ENCODE measurements at regions not wholly inside any gene's neighbourhood (a gene's known extent, or its start where the extent isn't known, plus 50 kb on each side); places are given as distances from the start of the nearest gene placed in this dataset.
"Not testable (repeated sequence)": the region's sequence is repeated elsewhere in the genome, so short reads cannot be mapped to it uniquely, and the experiment has no call there.

DNA sequence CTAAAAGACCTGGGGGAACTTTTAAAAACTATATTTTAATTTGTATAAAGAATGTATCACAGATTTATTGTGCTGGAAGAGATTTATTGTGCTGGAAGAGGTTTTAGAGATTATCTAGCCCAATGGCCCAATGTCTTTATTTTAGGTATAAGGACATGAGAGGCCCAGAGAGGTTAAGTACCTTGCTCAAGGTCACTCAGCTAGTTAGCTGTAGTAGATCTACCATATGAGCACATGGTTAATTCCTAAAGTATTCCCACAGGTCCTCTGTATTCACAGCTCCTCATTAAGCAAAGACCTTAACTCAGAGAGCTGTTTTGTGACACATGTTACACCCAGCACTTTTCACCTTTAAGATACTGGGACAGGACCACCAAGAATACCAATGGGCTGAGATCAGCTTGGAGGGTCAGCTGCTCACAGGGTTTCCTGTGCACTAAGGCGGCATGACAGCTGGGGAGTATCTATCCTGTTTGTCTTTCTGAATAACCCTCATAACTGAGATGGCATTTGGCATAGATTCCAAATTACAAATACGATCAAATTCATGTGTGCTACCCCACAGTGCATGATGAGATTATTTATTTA is 143.1 kb upstream of the TBL1XR1 start:
- DNase-seq = no peak

DNA sequence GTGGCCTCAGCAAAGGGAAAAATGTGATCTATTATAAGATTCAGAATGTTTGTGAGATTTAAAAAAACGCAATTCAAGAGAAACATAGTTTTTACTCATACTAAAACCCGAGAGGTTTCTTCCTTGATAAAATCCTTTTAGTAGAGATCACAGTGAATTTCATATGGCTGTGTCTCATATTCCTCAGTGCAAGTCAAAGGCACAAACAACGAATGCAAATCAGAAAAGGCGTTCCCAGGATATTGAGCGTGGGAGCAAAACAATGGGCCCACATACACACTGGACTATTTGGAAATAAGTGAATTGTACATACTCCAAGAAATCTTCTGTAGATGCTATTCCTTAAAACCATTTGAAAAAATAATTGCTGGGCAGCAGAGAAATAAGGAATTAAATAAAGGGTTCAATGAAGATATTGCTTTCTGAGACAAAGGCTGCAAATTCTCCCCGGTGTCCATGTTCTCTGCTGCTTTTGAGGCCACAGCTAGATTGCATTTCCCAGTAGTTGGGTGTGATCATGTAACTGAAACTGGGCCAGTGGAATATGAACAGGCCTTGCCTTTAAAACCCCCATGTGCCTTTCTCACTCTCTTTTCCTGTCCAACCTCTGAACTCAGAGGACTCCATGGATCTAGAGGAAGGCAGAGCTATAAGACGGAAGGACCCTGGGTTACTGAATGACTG is 144.6 kb upstream of the TBL1XR1 start:
- DNase-seq = no peak

DNA sequence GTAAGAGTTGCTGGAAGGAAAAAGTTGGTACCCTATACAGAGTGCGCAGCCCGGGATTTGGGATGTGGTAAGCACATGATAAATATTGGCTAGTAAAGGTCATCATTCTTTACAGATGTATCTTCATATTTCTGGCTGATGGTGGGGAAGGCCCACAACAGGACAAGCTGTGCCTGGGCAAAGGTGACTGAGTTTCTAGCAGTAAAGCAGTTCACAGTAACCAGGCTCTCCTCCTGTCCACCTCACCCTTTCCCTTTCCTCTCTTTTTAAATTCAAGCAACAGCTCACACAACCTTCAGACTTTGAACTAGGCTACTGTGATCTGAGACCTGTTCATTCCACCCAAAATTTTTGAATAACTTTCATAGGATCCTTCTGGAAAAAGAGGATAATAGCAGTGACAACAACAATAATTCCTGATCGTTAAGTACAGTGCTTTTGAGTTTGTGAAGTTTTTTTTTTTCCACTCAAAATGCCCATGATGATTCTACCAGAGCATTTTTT is 145.9 kb upstream of the TBL1XR1 start:
- DNase-seq = no peak

DNA sequence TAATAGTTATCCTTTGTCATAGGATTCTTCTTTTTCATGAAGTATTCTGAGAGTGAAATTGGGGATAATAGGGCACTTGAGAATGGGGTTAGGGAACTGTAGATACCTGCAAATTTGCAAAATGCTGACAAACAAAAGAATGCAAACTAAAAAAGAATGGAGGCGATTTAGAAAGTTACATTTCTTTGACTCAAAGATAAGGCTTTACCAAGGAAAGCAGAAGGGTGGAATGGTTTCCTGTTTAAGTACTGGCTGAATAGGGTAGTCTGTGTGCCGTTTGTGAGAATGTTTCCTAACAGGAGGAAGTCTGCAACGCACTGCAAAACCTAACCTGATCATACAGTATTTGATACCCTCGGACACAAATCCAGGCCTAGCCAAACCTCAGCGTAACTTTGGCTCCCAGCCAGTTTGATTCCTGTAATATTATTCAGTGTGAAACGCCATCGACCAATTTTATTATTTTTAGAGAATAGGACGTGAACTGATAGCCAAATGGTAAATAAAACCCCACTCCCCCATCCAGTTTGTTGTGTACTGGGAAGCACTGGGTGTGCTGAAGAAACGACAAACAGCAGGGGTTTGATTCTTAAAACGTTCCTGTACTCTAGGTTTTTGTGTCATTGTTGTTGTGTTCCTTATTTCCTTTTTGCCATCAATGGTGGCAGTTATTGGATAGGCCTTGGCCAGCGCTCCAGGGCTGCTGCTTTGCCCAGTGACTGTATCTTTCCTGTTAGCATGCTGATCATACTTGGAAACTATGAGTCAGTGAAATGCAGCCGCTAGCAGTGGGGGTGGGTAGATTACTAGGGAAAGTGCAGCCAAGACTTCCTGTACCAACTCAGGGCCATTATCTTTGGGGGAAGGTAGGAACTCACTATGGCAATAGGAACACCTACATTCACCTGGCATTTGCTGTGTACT is 148.0 kb upstream of the TBL1XR1 start:
- peak; percentile 76 for DNase-seq

DNA sequence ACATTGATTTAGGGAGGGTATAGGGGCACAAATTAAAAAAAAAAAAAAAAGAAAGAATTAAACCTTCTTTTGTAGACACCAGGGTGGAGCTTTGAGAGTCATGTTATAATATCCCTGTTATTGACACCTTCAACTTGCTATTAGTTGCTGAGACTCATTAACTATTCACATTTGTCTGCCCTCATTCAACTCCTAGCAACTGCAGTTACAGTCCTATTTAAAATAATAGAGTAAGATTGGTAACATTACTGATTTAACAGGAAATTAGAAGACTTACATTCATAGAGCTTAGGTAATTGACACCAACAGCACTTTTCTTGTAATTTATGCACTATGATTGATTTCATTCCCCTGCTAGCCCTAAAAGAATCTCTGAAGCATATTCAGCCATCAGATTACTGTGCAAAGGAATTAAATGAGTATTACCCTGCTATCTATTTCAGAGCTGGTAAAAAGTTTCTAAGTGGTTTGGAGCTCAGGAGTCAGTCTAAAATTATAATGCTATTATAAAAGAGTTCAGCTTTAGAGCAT is 148.8 kb upstream of the TBL1XR1 start:
- DNase-seq = no peak

DNA sequence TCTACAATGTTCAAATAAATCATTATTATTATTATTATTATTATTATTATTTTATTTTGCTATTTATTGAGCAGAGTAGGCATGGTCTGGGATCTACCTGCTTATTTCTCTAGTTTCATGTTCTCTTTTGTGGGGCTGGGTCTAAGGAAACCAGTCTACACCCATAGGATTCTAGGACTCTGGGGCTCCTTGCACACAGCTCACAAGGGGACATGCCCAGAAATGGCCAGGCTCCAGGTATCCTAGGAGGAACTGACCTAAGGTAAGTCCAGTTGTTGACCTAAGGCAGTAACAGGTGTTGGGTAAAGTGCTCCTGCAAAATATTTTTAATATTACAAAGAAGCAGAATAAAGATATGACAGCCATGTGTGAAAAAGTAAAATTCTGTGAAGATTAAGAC is 149.6 kb upstream of the TBL1XR1 start:
- no peak for DNase-seq

DNA sequence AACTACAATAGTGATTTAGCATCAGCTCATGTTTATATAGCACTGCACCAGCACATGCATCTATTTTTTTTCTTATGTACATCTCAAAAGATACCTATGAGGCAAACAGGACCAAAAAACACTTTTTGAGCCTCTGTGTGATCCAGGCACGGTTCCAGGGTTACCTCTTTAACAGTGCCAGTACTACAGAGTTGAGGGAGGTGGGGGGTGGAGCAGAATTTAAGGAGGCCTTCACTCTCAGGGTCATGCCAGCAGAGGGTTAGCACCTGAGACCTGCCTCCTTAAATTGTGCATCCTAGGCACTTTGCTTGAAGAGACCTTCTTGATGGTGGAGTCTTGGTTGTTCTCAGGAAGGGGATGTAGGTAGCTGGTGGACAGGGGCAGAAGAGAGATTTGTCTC is 150.3 kb upstream of the TBL1XR1 start:
- no peak for DNase-seq

DNA sequence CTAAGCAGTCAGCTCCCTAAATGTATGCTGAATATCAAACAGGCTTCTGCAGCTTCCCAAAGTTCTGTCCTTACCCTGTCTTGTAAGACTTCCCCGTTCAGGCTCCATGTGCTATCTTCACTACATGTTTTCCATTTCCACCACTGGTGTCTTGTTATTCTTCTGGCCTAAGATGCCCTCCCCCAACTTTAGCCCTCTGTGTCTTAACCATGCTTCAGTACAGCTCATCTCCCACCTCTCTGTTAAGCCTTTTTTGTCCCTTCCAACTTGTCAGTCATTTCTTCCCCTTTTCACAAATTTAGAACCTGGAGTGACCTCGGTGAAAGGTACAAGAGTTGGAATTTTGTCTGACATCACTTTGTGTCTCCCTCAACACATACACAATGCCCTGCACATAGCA is 151.7 kb upstream of the TBL1XR1 start:
- no peak for DNase-seq

DNA sequence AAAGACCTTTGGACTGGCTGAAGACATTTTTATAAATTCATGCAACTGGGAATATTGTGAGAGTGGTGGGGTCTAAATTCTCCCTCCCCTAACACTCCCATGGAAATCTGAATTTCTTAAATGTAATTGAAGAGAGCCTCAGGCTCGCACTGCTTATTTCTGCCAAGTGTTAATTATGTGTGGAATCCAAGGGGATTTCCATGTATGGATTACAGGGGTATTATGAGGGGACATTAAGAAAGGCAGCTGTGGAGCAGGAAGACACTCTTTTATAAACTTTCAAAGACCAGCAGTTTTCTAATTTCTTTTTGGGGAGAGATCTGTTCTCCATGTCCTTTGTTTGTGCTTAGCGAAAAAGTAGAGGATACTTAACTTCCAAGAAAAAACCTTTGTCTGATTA is 152.1 kb upstream of the TBL1XR1 start:
- DNase-seq = no peak

DNA sequence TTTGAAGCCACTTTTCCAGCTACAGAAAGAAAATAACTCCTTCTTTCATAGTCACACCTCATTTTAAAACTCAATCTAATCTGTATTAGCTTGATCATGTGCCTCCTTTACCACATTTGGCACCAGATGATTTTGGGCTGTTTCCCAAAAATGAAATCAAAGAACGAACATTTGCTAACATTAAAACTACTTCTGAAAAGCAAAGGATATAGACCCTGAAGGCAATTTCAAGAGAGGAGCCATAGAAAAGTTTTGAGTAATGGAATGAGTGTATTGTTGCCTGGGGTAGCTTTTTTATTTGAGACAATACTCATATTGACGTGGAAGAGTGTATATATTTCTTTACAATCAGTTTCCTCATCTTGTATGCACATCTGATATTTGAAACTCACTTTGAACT is 152.8 kb upstream of the TBL1XR1 start:
- no peak for DNase-seq

DNA sequence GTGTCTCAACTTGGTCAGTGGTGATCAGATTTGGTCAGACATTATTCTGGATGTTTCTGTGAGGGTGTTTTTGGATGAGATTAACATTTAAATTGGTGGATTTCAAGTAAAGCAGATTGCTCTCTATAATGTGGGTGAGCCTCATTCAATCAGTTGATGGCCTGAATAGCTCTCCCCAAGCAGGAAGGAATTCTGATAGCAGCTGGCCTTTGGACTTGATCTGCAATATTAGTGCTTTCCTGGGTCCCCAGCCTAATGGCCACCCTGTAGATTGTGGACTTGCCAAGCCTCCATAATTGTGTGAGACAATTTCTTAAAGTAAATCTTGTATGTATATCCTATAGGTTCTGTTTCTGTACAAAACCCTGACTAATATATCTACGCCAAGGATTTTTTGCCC is 153.9 kb upstream of the TBL1XR1 start:
- no peak for DNase-seq

DNA sequence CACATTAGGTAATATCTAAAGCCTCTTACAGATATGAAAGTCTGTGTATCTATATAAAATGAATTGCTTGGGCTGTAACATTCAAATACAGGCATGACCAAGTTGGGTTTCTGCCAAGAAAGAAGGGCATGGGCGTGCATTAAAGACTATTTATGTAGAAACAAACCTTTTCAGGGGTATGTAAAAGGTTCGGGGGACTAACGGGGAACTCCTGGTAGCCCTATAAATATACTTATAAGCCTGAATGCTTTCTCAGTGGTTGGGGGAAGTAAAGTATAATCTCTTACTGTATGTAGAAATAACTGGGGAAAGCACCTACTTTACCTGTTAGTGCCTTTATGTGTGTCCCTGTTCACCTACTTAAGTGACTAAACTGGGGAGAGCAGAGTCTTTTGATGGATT is 154.5 kb upstream of the TBL1XR1 start:
- no peak for DNase-seq

DNA sequence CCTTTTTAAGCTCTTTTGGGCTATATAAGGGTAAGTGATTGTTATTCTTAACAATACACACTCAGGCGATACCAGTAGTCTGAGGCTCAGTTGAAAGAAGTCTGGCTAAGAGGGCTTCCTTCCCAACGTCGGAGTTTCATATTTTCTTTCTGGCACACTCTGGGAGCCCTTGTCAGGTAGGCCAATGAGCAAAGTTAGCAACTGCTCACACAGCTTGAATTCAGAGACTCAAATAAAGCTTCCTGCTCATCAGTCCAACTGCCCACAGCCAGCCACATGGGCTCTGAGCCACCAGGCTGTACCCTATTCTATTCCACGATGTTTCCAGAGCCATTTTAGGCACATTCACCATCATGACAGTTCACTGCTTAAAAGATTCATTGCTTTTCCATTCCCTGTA is 155.1 kb upstream of the TBL1XR1 start:
- no peak for DNase-seq

DNA sequence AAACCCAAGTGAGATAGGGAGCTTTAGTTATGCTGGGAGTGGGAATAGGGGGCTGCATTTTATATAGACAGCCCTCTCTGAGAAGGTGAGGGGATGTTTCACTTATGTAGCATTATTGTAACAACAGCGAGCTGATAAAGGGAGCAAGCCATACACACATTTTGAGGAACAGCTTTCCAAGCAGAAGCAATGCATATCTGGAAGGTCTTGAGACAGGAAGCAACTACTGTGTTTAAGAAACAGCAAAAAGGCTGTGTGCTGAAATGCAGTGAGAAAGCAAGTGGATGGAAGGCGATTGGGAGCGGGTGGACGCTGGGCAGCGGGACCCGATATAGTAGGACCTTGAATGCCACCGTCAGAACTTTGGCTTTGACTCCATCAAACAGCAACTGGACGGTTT is 155.9 kb upstream of the TBL1XR1 start:
- DNase-seq = no peak

DNA sequence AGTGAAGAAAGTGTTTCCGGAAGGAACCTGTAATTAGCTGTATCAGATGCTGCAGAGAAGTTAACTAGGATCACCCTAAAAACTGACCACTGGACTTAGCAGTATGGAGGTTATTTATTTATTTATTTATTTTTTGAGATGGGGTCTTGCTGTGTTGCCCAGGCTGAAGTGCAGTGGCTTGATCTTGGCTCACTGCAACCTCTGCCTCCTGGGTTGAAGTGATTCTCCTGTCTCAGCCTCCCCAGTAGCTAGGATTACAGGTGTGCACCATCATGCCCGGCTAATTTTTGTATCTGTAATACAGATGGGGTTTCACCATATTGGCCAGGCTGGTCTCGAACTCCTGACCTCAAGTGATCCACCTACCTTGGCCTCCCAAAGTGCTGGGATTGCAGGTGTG is 156.6 kb upstream of the TBL1XR1 start:
- DNase-seq = not testable (repeated sequence)

DNA sequence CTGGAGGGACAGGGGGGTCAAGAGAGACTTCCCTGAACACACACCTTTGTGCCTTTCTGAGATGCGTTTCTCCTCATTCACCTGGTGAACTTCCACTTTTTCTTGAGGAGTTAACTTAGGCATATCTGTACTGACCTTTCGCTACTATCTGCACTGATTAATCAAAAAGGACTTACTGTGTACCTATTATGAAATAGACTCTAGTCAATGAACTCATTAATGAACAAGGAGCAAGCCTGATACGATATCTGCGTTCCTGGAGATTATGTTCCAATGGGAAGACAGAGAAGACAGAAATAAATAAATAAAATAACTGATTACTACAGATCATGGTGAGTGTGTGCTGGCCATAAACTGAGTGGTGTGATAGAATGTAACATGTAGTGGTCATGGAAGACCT is 157.2 kb upstream of the TBL1XR1 start:
- DNase-seq = no peak

DNA sequence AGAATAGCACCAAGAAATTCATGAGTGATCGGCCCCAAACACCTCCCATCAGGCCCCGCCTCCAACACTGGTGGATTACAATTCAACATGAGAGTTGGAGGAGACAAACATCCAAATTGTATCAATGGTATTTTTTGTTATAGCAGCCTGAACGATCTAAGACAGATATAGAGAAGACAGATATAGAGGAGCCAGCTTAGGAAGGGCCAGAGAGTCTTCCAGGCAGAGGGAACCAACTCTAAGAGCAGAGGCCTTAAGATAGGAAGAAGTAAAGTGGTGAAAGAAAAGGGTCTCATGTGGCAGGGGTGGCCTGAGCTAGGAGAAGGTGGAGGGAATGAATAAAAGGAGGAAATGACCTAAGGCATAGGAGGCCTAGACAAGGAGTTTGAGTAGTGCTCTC is 158.8 kb upstream of the TBL1XR1 start:
- DNase-seq = no peak

DNA sequence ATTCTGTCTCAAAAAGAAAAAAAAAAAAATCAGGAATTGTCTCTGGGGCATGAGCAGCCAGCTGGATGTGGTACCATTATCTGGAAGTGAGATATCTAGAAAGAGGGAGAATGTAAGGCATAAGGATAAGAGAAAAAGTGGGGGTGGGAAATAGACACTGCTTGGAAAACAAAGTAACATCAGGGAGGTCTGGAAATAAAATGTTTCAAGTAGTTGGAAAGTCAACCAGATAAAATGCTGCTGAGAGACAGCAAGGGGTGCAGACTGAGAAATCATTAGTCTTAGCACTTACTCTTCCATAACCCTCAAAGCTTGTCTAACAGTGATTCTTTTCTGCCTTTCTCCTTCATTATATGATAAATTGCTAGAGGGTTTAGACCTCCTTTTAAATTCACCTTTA is 159.7 kb upstream of the TBL1XR1 start:
- DNase-seq = no peak

DNA sequence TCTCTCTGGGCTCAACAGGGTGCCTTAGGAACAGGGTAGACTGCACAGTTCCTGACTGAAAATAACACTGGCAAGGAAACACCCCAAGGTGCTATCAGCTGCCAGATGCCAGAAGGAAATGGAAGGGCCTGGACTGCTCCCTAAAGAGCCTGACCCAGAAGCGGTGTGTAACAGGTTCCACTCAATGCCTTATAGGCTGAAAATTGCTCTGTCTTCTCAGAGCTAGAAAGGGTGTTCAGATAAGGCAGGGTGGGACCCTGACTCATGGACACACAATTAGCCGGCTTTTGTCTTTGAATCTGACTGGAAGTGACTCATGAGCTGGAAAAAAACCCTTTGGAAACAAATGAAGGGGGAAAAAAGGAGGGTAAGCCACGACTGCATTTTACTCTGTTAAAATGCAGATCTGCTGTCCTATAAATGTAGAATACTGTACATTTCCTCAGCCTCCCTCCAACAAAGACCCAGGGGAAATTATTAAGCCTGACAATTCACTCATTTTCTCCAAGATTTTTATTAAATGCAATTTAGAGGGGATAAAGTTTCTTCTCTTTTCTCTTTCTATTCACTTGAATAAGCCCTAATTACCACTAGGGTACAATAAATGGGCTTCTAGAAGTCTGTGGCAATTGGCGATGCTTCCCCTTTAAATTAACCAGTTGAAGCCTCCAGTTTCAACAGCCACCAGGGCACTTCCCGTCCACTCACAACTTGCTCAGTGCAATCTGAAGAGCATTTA is 160.2 kb upstream of the TBL1XR1 start:
- peak; percentile 51 for DNase-seq

DNA sequence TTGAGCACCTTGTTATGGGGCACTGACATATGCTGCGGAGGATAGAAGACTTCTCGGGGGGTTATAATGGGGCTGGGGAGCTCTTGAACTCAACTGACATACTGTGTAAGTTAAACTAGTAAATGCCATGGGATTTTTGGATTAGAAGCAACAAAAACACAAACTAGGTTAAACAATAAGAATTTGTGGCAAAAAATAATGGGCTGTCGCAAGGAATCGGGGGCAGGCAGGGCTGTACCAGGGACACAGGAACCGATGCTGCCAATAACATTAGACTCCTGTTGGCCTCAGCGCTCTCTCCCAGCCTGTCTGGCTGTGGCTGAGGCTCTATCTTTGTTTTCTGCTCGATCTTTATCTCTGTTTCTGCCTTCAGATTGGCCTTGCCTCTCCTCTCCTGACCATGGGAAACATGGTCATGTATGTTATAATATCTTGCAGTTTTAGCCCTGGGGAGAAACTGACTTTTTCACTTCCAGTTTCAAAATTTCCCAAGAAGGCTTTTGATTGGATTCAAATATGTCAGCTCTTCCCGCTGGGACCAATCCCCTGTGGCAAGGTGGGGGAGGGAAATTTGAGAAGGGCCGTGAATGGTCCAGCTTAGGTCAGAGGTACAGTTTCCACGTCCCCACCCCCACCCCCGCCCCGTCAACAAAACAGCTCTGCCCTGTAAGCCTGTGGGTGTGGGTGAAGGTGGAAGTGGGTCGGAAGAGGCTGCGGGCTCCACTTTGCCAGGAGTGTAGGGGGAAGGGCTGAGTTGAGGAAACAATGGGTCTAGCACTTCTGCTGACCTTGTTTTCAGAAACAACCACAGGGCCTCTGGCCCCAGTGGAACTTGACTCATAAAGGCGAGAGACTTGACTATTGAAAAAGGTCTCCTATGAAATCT is 161.1 kb upstream of the TBL1XR1 start:
- peak; percentile 71 for DNase-seq

DNA sequence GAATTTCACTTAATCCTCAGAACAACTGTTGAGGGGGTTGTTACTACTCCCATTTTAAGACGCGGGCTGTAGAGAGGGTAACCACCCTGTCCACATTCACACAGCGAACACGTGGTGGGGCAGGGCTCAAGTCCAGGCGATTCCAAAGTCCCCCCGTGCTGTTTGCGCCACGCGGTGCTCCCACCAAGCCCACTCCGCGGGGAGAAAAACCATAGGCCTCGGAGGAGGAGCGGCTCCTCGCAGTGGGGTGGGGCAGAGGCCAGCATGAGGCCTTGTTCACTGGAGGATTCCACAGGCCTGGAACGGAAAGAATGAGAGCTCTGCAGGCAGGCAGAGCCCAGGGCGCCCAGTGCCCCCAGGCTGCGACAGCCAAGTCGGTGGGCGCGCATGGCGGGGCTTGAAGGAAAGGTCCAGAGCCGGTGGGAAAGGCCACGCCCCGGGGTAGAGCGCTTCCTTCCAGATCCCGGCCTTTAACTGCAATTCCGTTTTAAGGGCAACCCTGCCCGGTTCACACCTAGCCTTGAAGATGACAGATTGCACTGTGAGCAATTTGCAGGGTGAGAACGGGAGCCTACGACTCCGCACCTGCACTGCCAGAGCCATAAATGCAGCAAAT is 161.8 kb upstream of the TBL1XR1 start:
- no peak for DNase-seq
